ENCODE measurements at regions not wholly inside any gene's neighbourhood (a gene's known extent, or its start where the extent isn't known, plus 50 kb on each side); places are given as distances from the start of the nearest gene placed in this dataset.

DNA sequence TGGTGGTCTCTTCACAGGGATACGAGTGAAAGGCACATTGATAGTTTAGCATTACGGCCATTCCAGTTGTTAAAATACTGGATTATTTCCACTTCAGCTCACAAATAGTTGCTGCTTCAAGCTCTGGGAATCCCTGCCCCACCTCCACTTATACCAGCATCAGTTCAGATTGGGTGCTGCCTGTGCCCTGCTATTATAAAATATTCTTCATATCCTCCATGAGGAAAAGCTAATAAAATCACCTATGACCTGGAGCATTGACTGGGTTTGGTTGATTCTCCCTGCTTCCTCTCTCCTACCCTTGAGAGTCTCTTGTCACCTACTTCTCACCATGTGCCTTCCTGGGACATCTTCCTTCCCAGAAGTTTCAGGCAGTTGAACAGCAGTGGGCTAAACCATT lies 529.0 kb downstream of the MCTP2 start:
- TF ChIP-seq CTCF (IDR thresholded peaks at IDR 0.05), result no peak
- TF ChIP-seq EP300 (IDR thresholded peaks at IDR 0.05), result no peak
- no peak for TF ChIP-seq POLR2A (IDR thresholded peaks at IDR 0.05)
